ENCODE measurements at regions not wholly inside any gene's neighbourhood (a gene's known extent, or its start where the extent isn't known, plus 50 kb on each side); places are given as distances from the start of the nearest gene placed in this dataset.

- TF ChIP-seq CTCF (IDR thresholded peaks at IDR 0.05; ENCODE audit: low read depth, low read length) (no peak), EZH2phosphoT487 (IDR thresholded peaks at IDR 0.05; ENCODE audit: low read depth) (no peak)
Observed at GRCh38 chr20:24720957-24721356, 228.1 kb upstream of the CST7 start.

All from OCI-LY3 (cell line).